Kidney epithelial cell (primary cell): ENCODE measurements at regions not wholly inside any gene's neighbourhood (a gene's known extent, or its start where the extent isn't known, plus 50 kb on each side); places are given as distances from the start of the nearest gene placed in this dataset.
A peak's percentile ranks its signal among the peaks of the same experiment; 100 is the strongest.
"Not testable (repeated sequence)": the region's sequence is repeated elsewhere in the genome, so short reads cannot be mapped to it uniquely, and the experiment has no call there.

Experiments used
- DNase-seq: peaks from one replicate; pipeline ENCODE4 v3.0.0-alpha.2; 2010; ENCODE audit warnings: low read depth
- H3K27me3 ChIP-seq: 2 replicates; pipeline ENCODE4 v1.6.0; 2011; ENCODE audit warnings: low read length; ENCODE audit not compliant: control insufficient read depth, insufficient read depth
- H3K36me3 ChIP-seq: 2 replicates; pipeline ENCODE4 v1.5.1; 2011; ENCODE audit warnings: low read length; ENCODE audit not compliant: control insufficient read depth, insufficient read depth
- H3K4me3 ChIP-seq: 2 replicates; pipeline ENCODE4 v1.5.1; 2011; ENCODE audit warnings: low read depth, mild to moderate bottlenecking, control low read depth, low read length
- TF ChIP-seq, protein P1 (sequence below): IDR thresholded peaks from 2 replicates; pipeline ENCODE4 v1.5.1; 2011; ENCODE audit warnings: mild to moderate bottlenecking, moderate library complexity, low read length, control low read depth, inconsistent platforms; ENCODE audit not compliant: insufficient read depth, poor library complexity, severe bottlenecking

DNA sequence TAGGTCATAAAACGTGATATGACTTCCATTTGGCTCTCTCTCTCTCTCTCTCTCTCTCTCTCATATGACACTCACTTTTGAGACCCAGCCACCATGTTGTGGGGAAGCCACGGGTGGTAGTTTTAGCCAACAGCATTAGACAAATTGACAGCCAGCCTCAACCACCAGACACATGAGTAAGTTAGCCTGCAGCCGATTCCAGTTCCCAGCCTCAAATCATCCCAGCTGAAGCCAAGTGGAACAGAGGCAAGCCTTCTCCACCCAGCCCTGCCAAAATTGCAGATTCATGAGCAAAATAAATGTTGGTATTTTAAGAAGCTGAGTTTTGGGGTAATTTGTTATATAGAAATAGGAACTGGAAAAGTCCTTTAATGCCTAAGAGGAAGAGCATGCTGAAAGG lies 98.0 kb upstream of the DNAH14 start:
- TF ChIP-seq, protein P1, sequence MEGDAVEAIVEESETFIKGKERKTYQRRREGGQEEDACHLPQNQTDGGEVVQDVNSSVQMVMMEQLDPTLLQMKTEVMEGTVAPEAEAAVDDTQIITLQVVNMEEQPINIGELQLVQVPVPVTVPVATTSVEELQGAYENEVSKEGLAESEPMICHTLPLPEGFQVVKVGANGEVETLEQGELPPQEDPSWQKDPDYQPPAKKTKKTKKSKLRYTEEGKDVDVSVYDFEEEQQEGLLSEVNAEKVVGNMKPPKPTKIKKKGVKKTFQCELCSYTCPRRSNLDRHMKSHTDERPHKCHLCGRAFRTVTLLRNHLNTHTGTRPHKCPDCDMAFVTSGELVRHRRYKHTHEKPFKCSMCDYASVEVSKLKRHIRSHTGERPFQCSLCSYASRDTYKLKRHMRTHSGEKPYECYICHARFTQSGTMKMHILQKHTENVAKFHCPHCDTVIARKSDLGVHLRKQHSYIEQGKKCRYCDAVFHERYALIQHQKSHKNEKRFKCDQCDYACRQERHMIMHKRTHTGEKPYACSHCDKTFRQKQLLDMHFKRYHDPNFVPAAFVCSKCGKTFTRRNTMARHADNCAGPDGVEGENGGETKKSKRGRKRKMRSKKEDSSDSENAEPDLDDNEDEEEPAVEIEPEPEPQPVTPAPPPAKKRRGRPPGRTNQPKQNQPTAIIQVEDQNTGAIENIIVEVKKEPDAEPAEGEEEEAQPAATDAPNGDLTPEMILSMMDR: no peak
- Histone ChIP-seq H3K4me3 (no peak overlapping the region), H3K27me3 (no peaks in the 10 kb centered on the region), H3K36me3 (no peaks in the 10 kb centered on the region)
- DNase-seq: no peak

DNA sequence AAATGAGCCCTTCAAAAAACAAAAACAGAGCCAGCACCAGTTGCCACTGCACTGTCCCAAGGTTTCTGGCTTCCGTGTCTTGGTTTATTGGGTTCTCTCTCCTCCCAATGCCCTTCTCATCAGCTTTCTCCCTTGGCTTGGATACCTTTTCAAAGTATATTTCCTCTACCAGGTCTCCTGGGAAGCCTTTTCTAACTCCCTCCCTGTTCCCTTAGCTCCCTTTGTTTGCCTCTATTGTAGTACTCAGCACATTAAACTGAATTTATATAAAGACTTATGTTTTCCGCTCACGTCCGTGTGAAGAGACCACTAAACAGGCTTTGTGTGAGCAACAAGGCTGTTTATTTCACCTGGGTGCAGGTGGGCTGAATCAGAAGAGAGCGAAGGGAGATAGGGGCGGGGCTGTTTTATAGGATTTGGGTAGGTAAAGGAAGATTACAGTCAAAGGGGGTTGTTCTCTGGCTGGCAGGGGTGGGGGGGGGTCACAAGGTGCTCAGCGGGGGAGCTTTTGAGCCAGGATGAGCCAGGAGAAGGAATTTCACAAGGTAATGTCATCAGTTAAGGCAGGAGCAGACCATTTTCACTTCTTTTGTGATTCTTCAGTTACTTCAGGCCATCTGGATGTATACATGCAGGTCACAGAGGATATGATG lies 89.7 kb upstream of the DNAH14 start:
- not testable (repeated sequence) for DNase-seq, H3K4me3 ChIP-seq, H3K27me3 ChIP-seq, H3K36me3 ChIP-seq

DNA sequence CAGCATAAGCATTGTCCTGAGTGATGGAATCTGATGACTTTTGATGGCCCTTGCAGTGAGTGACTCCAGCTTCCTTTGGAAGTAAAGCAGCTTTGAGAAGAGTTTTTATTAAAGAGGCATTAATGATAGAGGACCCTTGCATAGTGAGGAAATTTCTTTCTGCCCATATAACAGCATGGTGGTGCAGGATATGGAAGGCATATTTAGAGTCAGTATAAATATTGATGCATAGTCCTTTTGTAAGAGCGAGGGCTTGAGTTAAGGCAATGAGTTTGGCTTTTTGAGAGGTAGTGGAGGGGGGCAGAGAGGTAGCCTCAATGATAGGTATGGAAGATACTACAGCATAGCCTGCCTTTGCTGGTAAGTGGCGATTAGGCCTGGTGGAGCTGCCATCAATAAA lies 87.7 kb upstream of the DNAH14 start:
- H3K36me3 ChIP-seq, DNase-seq, H3K27me3 ChIP-seq, H3K4me3 ChIP-seq: not testable (repeated sequence)

DNA sequence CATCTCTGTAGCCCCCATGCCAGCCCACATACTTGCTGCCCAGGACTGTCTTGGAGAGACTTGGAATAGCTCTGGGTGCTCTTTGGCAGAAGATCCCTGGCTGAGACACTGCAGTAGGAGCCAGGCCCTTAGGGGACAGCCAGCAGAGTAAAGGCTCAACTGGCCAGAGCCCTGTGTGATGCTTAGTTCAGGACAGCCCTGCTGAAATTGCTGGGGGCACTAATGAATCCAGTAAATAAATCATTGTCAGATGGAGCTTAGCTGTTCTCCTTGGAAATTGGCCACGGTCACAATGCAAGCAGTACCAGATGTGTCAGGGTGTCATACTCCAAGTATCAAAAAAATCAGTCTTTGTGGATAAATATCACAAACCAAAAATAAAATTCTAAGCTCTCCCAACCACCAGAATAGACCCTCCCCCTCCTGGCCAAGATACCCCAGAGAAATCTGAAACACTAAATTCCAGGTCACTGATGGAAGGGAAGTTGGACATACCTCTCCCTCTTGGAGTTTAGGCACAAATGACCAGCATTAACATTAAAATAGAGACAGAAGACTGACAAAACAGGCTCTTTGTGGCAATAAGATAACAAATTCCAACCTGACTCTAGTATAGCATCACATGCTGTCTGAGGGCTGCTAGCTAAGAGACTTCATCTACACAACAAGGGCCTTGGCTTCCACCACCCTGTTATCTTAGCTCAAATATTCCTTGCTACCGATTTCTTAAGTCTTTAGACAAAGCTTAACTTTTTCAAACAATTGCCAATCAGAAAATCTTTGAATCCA lies 83.2 kb upstream of the DNAH14 start:
- DNase-seq: no peak
- no peaks in the 10 kb centered on the region for H3K36me3 ChIP-seq
- H3K4me3 ChIP-seq: no peak overlapping the region
- TF ChIP-seq, protein P1: no peak
- no peaks in the 10 kb centered on the region for H3K27me3 ChIP-seq

DNA sequence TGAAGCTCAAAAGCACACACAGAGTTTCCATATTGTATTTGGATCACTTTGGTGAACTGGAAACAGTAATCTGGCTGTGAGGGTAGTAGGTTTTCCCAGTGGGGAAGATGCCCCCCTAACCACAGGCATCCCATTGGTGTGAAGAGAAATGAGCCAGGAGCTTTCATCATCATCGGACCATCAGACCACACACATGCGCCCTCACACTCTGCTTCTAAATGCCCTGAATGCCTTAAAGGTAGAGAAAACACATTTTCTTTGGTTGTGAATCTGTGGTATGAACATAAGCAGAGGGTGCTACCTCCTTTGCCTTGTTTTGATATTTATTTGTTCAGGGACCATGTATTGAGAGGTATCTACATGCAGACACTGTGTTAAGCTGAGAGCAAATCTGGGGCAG lies 79.0 kb upstream of the DNAH14 start:
- H3K36me3 ChIP-seq: no peaks in the 10 kb centered on the region
- TF ChIP-seq, protein P1: no peak

DNA sequence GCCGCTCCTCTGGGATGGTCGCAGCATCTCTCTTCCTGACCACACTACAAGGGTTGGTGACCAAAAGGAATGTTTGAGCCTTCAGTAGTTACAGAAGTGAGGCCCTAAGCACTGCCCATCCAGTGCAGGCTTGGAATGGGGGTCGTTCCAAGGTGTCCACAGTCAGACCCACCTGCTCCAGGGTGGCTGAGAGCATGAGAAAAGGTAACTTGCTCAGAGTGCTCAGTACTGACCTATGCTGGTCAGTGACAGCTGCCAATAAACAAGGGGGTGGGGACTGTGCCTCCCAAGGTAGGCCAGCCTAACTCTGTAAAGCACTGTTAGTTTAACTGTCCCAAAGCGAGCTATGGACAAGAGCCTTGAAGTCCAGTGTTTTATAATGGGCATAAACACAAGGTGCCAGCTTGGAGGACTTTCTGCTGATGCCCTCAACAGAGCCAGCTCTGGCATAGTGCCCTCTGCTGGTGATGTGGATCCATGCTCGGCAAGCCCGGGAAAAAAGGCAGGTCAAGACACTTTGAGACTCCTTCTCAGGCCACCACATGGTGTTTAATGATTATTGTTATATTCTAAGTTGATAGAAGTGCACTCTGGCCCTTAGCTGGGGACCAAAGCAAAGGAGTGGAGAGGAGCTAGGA lies 78.1 kb upstream of the DNAH14 start:
- H3K4me3 ChIP-seq: no peak overlapping the region
- TF ChIP-seq, protein P1: peak; percentile 80
- no peaks in the 10 kb centered on the region for H3K36me3 ChIP-seq
- DNase-seq: peak; percentile 10
- H3K27me3 ChIP-seq: no peaks in the 10 kb centered on the region

More for the DNA sequence above, 79.0 kb upstream of the DNAH14 start:
- DNase-seq: no peak
- H3K27me3 ChIP-seq: no peaks in the 10 kb centered on the region
- H3K4me3 ChIP-seq: no peak overlapping the region
